ENCODE measurements at regions not wholly inside any gene's neighbourhood (a gene's known extent, or its start where the extent isn't known, plus 50 kb on each side); places are given as distances from the start of the nearest gene placed in this dataset.

GRCh38 chr2:128474036-128474955 lies 155.6 kb upstream of the HS6ST1 start:
- no peak for DNase-seq

- no peak for DNase-seq
These were observed 156.3 kb upstream of the HS6ST1 start for GRCh38 chr2:128474962-128475361.

DNA sequence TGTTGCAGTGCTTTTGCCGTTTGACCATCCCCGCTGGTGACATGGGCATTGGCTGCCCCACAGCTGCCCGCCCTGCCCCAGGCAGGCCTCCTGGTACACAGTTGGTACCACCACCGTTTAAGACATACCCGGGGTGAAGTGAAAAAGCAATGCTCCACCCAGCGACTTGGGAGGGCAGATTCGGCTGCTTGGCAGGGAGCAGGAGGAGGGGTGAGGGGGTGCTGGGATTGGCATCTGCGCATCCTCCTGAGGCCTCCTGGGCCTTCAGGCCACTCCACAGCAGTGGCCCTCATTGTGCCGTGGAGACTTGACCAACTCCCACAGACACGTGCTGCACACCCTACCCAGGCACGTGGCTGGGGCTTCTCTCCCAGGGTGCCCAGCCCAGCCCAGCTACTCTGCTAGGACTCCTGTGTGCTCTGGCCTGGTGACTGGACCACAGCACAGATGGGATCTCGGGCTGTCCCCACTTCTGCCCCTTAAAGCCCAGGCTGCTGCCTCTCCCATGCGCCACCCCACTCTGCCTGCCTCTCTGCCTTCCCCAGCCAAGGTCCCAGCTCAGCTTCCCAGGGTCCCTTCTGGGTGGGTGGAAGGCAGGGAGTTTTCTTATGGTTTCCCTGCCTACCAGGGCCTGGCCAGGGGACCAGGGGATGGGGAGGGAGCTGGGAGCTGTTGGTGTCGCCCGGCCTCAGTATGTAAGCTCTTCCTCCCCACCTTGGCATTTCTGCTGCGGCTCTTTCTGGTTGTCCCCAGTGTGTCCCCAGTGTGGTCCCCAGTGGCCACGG lies 157.0 kb upstream of the HS6ST1 start:
- no peak for DNase-seq

GRCh38 chr2:128477026-128477820 lies 158.6 kb upstream of the HS6ST1 start:
- no peak for DNase-seq

GRCh38 chr2:128477891-128478290 lies 159.2 kb upstream of the HS6ST1 start:
- no peak for DNase-seq

DNA sequence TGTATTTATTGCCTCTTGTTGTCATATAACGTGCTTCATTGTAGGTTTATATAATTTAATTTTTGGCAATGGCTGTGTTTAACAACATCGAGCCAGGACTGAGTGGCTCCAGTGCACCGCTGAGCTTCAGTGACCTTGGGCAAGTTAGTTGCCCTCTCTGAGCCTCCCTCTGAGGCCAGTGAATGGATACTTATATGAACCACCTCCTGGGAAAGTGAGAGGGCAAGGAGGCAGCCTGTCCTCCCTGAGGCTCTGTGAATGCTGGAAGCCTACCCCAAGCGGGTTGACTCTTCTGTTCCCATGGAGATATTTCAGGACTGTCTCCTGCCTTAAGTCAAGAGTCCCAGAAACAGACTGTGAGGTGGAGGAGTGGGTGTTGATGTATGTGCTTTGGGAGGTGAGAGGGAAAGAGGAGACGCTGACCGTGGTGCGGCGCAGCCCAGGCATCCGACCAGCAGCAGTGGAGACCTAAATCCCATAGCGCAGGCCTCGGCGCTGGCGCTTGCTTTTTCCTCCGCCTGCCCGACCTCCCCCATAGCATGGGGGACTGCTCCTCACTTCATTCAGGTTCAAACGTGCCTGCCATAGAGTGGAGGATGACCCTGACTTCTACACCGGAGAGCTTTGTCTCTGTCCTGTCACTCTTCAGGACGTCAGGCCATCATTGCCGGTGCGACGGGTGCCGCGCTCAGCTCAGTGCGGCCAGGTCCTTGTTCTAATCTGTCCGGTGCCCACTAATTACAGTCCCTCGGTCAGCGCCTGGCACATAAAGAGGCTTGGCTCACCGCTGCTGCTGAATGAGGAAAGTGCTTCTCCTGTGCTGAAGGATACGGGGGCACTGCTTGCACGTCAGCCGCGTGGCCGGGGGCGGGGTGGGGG lies 167.3 kb upstream of the HS6ST1 start:
- no peak for DNase-seq

DNA sequence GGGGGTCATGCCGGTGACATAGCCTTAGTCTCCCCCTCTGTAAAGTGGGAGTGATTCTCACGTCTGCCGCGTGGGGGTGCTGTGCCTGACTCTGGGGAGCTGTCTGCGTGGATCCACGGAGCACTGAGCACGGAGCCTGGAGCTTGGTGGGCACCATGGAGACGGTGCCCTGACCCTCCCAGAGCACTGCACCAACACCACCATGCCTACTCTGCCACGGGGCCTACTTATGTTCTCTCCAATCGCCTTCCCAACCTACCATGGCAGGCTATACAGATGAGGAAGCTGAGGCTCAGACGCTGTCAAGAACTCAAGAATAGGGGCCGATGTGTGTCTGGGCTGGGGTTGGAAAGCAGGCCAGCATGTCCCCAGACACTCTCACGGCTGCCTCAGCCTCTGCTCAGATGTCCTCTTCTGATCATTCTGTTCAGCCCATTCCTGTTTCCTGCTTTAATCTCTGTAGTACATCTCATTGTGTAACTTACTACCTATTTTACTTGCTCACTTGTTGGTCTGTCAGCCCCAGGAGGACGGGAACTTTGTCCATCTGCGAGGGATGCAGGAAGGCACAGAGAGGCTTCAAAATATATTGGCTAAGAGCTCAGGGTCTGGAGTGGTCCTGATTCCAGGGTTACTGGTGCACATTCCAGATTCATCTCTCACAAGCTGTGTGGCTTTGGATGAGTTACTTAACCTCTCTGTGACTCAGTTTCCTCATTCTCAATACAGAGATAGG lies 168.1 kb upstream of the HS6ST1 start:
- DNase-seq, result no peak

GRCh38 chr2:128487650-128488387 lies 169.2 kb upstream of the HS6ST1 start:
- no peak for DNase-seq

DNA sequence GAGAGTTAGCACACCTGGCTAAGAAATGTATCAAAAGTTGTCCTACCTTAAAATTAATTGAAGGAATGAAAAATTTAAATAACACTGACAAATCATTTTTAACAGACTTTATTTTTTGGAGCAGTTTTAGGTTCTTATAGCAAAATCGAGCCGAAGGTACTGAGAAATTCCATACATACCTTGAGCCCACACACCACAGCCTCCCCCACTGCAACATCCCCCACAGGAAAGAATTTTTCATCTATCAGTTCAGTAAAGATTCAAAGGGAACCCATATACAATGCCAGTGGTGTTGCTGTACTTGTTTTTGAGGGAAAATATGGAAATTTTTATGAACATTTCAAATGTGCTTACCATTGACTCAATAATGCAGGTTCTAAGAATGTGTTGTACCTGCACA lies 169.8 kb upstream of the HS6ST1 start:
- DNase-seq, result no peak

- no peak for DNase-seq
These were observed 171.0 kb upstream of the HS6ST1 start for GRCh38 chr2:128489526-128490273.

GRCh38 chr2:128490321-128490720 lies 171.7 kb upstream of the HS6ST1 start:
- DNase-seq, result no peak

GRCh38 chr2:128490881-128491691 lies 172.4 kb upstream of the HS6ST1 start:
- no peak for DNase-seq

GRCh38 chr2:128491692-128492244 lies 173.1 kb upstream of the HS6ST1 start:
- DNase-seq, result no peak

DNA sequence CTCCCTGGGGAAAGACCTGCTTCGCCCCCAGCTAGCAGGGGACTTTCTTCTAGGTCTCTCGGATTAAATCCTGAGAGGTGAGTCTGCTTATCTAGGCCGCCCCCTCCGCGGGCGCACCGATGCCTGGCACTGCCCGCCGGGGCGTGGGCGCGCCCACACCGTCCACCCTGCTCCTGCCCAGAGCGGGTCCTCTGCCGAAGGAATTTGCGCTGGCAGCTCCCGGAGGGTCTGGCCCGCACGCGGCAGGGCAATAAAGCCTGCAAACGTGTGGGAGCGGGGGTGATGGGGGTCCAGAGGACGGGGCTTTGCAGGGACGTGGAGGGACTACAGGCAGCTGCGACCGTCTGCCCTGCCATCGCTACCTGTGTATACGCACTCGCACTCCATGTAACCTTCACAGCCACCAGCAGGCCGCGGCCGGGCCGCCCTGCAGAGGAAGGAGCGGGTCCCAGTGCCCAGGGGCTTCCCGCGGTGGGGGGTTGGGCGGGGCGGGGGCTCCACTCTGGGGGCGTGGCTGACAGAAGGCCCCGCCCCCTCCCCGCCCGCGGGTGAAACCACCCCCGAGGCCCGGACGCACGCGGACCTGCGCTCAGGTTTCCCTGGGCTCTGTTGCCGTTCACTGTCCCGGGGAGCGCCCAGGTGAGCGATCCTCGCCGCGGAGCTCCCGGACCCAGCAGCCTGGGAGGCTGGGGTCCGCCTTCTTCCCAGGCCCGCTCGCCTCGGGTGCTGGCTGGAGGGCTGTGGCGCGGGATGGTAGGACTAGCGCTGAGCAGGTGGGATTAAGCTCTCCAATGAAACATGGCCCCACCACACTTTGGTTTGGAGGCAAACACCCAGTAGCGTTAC lies 174.5 kb upstream of the HS6ST1 start:
- no peak for DNase-seq

GRCh38 chr2:128493880-128494279 lies 175.2 kb upstream of the HS6ST1 start:
- no peak for DNase-seq

GRCh38 chr2:128494307-128494639 lies 175.6 kb upstream of the HS6ST1 start:
- no peak for DNase-seq

GRCh38 chr2:128494640-128495321 lies 176.1 kb upstream of the HS6ST1 start:
- no peak for DNase-seq

Data from stimulated activated CD4-positive, alpha-beta T cell treated with anti-CD3 and anti-CD28 coated beads, Interleukin-4, amount 100 ng/mL, for 4 hours (primary cell).